Prostate gland (tissue), 2 donors: ENCODE measurements at regions not wholly inside any gene's neighbourhood (a gene's known extent, or its start where the extent isn't known, plus 50 kb on each side); places are given as distances from the start of the nearest gene placed in this dataset.

Source experiments
- DNase-seq: peaks from one replicate; pipeline ENCODE4 v3.0.0-alpha.2; 2019; ENCODE audit warnings: low spot score
- H3K27ac ChIP-seq, 2 donors: fragments of 200-600 bp; sonication (generic); 2 replicates each; pipeline ENCODE4 v1.5.1; 2017 to 2019
- H3K27me3 ChIP-seq: fragments of 200-600 bp; sonication (generic); replicated peaks from 2 replicates; pipeline ENCODE4 v1.5.1; 2019; ENCODE audit not compliant: insufficient read depth
- H3K36me3 ChIP-seq, 2 donors: fragments of 200-600 bp; sonication (generic); 1 replicate in 1 of 2; 2 replicates in 1 of 2; pipeline versions ENCODE4 v1.5.1 to v1.8.1; 2017 to 2019
- H3K4me1 ChIP-seq: fragments of 200-600 bp; sonication (generic); replicated peaks from 2 replicates; pipeline ENCODE4 v1.5.1; 2019
- H3K4me3 ChIP-seq, 2 donors: fragments of 200-600 bp; sonication (generic); 2 replicates each; pipeline ENCODE4 v1.5.1; 2017 to 2019
- H3K9me3 ChIP-seq: fragments of 200-600 bp; sonication (generic); 2 replicates; pipeline ENCODE4 v1.5.1; 2017
- POLR2A ChIP-seq: fragments of 450-650 bp; IDR thresholded peaks from one replicate; pipeline ENCODE4 v1.6.1; 2016; ENCODE audit warnings: antibody characterized with exemption, mild to moderate bottlenecking
- POLR2AphosphoS5 ChIP-seq: sonication (generic); formaldehyde crosslinking; IDR thresholded peaks from one replicate; pipeline ENCODE4 v1.6.1; 2017; ENCODE audit warnings: antibody characterized with exemption
- whole genome bisulfite sequencing: methylation state at CpG from one replicate; pipeline ENCODE4 v1.1.5; 2018; 5-methylcytosine and 5-hydroxymethylcytosine counted together
- intact Hi-C: fragments of 100-400 bp; cut with DNase I; formaldehyde crosslinking; loops from one replicate; pipeline ENCODE4 v1.14.2; 2022
- TF ChIP-seq, protein P1 (sequence below), 4 experiments: fragments of 200-600 bp in 2 of 4; fragments of 450-650 bp in 2 of 4; sonication (generic) in 2 of 4; IDR thresholded peaks; 1 replicate in 3 of 4; 2 replicates in 1 of 4; pipeline ENCODE4 v1.5.1; 2016 to 2019; ENCODE audit warnings: antibody characterized with exemption in 4 of 4, mild to moderate bottlenecking in 2 of 4, moderate library complexity in 2 of 4

DNA sequence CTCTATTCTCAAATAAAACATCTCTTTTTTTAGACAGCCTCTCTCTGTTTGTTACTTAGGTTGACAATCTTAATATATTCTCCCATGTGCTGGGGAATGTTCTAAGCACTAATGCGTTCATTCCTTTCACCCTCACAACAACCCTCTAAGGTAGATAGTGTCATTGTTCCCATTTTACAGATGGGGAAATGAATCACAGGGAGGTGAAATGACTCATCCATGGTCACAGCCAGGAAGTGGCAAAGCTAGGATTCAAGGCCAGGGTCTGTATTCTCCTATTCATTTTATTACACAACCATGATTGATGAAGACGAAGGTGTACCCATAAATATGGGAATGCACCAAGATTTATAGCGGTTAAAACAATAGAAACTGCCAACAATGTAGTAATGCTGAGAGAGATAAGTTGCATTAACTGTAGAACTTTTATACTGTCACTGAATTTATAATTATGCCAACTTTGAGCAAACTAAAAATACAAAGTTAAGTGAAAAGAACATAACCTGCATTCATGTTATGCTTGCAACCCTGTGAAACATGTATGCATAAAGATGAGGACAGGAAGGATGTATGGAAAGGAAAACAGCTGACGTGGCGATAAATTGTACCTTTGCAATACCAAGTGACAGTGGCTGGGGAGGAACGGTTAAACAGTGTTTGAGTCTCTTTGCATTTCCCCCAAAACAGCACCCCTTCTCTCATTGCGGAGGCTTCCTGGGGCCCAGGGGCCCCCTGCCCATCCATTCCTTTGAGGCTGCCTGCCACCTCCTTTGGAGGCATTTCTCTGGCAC, 257.7 kb upstream of the AGAP1 start:
- Histone ChIP-seq H3K9me3 (no peaks in the 10 kb centered on the region), H3K4me1 (no peaks in the 10 kb centered on the region), H3K27ac (no peak overlapping the region), H3K36me3 (no peaks in the 10 kb centered on the region), H3K4me3 (no peak overlapping the region), H3K27me3 (no peaks in the 10 kb centered on the region)
- TF ChIP-seq POLR2AphosphoS5 (no peak), POLR2A (no peak)
- TF ChIP-seq, protein P1, sequence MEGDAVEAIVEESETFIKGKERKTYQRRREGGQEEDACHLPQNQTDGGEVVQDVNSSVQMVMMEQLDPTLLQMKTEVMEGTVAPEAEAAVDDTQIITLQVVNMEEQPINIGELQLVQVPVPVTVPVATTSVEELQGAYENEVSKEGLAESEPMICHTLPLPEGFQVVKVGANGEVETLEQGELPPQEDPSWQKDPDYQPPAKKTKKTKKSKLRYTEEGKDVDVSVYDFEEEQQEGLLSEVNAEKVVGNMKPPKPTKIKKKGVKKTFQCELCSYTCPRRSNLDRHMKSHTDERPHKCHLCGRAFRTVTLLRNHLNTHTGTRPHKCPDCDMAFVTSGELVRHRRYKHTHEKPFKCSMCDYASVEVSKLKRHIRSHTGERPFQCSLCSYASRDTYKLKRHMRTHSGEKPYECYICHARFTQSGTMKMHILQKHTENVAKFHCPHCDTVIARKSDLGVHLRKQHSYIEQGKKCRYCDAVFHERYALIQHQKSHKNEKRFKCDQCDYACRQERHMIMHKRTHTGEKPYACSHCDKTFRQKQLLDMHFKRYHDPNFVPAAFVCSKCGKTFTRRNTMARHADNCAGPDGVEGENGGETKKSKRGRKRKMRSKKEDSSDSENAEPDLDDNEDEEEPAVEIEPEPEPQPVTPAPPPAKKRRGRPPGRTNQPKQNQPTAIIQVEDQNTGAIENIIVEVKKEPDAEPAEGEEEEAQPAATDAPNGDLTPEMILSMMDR (IDR thresholded peaks at IDR 0.05), result no peak
- DNase-seq, result no peak
- intact Hi-C loops, result no loop called here
- 62% methylated on average over 7 of the region's 7 CpGs for WGBS

DNA sequence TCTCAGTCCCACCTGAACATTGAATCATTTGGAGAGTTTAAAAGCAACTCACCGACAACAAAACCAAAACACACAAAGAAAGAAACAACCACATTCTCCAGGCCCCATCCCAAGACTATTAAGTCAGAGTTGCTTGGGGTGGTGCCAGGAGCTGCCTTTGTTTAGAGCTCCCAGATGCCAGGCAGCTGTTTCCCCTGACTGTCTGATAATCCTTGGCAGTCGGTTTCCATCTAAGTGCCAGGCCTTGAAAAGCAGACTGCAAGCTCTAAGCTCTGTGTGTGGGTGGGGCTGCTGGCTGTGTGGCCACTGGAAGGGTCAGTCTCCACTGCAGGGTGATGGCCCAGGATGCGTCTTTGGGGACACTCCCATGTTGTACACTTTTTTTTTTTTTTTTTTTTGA, 255.3 kb upstream of the AGAP1 start:
- H3K27ac ChIP-seq, result no peak overlapping the region
- 6% methylated on average over 3 of the region's 3 CpGs for WGBS
- TF ChIP-seq POLR2AphosphoS5 (no peak), POLR2A (no peak)
- TF ChIP-seq, protein P1 (IDR thresholded peaks at IDR 0.05), result no peak
- no peak for DNase-seq
- no peaks in the 10 kb centered on the region for H3K9me3 ChIP-seq
- H3K4me3 ChIP-seq, result no peak overlapping the region
- no peaks in the 10 kb centered on the region for H3K36me3 ChIP-seq
- no peaks in the 10 kb centered on the region for H3K4me1 ChIP-seq
- intact Hi-C loops, result no loop called here
- no peaks in the 10 kb centered on the region for H3K27me3 ChIP-seq

GRCh38 chr2:235240574-235240973, 253.3 kb upstream of the AGAP1 start:
- intact Hi-C loops, result no loop called here
- Histone ChIP-seq H3K4me1 (no peaks in the 10 kb centered on the region), H3K27ac (no peak overlapping the region), H3K27me3 (no peaks in the 10 kb centered on the region), H3K36me3 (no peaks in the 10 kb centered on the region), H3K9me3 (no peaks in the 10 kb centered on the region), H3K4me3 (no peak overlapping the region)
- no peak for TF ChIP-seq POLR2AphosphoS5
- TF ChIP-seq POLR2A, result no peak
- TF ChIP-seq, protein P1 (IDR thresholded peaks at IDR 0.05), result no peak
- DNase-seq, result no peak
- 61% methylated on average over 5 of the region's 5 CpGs for WGBS

- no peak for DNase-seq
- Histone ChIP-seq H3K36me3 (no peaks in the 10 kb centered on the region), H3K4me3 (no peak overlapping the region), H3K9me3 (no peaks in the 10 kb centered on the region), H3K4me1 (no peaks in the 10 kb centered on the region), H3K27me3 (no peaks in the 10 kb centered on the region), H3K27ac (no peak overlapping the region)
- 40% methylated on average over 8 of the region's 8 CpGs for WGBS
- intact Hi-C loops, result no loop called here
- TF ChIP-seq POLR2A (no peak), POLR2AphosphoS5 (no peak)
- TF ChIP-seq, protein P1 (IDR thresholded peaks at IDR 0.05), result no peak
These were observed 249.3 kb upstream of the AGAP1 start for GRCh38 chr2:235244255-235245220.
